ENCODE measurements at regions not wholly inside any gene's neighbourhood (a gene's known extent, or its start where the extent isn't known, plus 50 kb on each side); places are given as distances from the start of the nearest gene placed in this dataset.

DNA sequence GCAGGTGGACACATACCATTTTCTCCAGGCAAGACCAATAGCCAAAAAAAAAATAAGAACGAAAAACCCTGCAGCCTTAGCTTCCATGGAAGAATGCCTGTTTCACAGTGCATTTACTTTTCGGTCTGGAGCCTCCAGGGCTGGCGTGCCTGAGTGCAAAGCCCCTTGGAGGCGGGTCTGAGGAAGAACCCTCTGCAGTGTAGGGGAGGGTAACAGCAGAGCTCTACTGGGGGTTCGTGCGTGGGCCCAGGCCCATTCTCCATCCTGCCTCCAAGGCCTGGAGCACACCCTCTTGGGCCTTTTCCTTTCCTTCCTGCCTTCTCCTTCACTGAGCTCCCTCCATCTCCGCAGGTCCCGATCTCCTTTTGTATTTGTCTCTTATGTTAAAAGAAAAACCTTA is 172.3 kb upstream of the GLI3 start:
- Histone ChIP-seq H3K27me3 (ENCODE audit: insufficient read depth, low read length) (no peaks in the 10 kb centered on the region), H3K4me3 (ENCODE audit: low read length) (no peak overlapping the region), H3K27ac (ENCODE audit: low read length) (no peak overlapping the region), H3K9ac (ENCODE audit: low read depth, low read length) (no peak overlapping the region), H3K4me1 (ENCODE audit: insufficient read depth, low read length) (no peaks in the 10 kb centered on the region), H3K36me3 (ENCODE audit: insufficient read depth, low read depth, low read length) (no peaks in the 10 kb centered on the region), H3K9me3 (ENCODE audit: insufficient read depth, low read depth, low read length) (no peaks in the 10 kb centered on the region)

GRCh38 chr7:42407833-42408232 is 170.8 kb upstream of the GLI3 start:
- Histone ChIP-seq H3K9ac (ENCODE audit: low read depth, low read length) (no peak overlapping the region), H3K4me3 (ENCODE audit: low read length) (no peak overlapping the region), H3K36me3 (ENCODE audit: insufficient read depth, low read depth, low read length) (no peaks in the 10 kb centered on the region), H3K4me1 (ENCODE audit: insufficient read depth, low read length) (no peaks in the 10 kb centered on the region), H3K27me3 (ENCODE audit: insufficient read depth, low read length) (no peaks in the 10 kb centered on the region), H3K27ac (ENCODE audit: low read length) (no peak overlapping the region), H3K9me3 (ENCODE audit: insufficient read depth, low read depth, low read length) (no peaks in the 10 kb centered on the region)

DNA sequence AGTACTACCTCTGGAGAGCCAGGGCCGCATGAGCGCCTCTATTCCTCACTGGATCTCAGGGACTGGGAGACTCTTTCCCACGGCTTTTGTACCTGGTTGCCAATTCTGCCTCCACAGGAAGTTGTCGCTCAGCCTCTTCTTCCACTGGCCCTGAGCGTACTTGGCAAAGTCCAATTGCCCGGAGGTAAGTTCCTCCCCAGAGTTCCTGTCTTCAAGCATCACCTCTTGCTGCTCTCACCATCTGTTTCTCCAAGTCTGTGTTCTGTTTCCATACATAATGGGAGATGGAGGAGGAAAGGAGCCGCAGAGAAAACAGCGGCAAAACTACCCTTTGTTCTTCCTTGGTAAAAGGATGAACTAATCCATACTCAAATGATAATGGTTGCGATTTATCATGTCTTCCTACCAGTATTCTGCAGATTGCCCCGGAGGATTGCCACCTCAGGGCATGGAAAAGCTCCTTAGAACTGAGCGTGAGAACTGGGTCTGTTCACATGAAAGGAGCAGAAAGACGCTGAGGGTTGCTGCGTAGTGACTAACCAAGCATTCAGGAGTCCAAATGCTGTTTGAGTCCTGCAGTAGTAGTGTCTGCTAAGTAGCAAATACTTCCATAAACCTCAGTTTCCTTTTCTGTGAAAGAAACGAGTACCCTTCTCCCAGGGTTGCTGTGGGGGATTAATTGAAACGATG is 170.2 kb upstream of the GLI3 start:
- H3K27me3 ChIP-seq (ENCODE audit: insufficient read depth, low read length), result no peaks in the 10 kb centered on the region
- no peaks in the 10 kb centered on the region for H3K4me1 ChIP-seq (ENCODE audit: insufficient read depth, low read length)
- no peaks in the 10 kb centered on the region for H3K36me3 ChIP-seq (ENCODE audit: insufficient read depth, low read depth, low read length)
- no peaks in the 10 kb centered on the region for H3K9me3 ChIP-seq (ENCODE audit: insufficient read depth, low read depth, low read length)
- H3K4me3 ChIP-seq (ENCODE audit: low read length), result no peak overlapping the region
- no peak overlapping the region for H3K9ac ChIP-seq (ENCODE audit: low read depth, low read length)
- no peak overlapping the region for H3K27ac ChIP-seq (ENCODE audit: low read length)

DNA sequence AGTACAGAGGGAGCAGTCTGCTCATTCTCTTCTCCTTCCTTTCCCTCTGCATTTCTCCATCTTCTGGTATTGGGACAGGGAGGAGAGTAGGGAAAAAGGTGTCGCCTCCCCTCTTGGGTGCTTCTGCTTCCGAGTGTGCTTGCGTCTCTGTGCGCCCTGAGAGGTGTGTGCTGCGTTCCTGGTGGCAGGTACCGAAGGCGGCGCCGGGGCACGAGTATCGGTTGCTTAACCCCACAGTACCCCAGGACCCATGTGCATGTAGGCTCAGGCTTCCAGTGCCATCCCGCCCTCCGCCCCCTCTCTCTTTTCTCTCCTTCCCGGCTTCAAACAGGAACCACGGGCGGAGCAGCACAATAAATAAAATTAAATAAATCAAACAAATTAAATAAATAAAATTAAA is 169.3 kb upstream of the GLI3 start:
- Histone ChIP-seq H3K27me3 (ENCODE audit: insufficient read depth, low read length) (no peaks in the 10 kb centered on the region), H3K9me3 (ENCODE audit: insufficient read depth, low read depth, low read length) (no peaks in the 10 kb centered on the region), H3K36me3 (ENCODE audit: insufficient read depth, low read depth, low read length) (no peaks in the 10 kb centered on the region), H3K4me3 (ENCODE audit: low read length) (no peak overlapping the region), H3K9ac (ENCODE audit: low read depth, low read length) (no peak overlapping the region), H3K27ac (ENCODE audit: low read length) (no peak overlapping the region), H3K4me1 (ENCODE audit: insufficient read depth, low read length) (no peaks in the 10 kb centered on the region)

DNA sequence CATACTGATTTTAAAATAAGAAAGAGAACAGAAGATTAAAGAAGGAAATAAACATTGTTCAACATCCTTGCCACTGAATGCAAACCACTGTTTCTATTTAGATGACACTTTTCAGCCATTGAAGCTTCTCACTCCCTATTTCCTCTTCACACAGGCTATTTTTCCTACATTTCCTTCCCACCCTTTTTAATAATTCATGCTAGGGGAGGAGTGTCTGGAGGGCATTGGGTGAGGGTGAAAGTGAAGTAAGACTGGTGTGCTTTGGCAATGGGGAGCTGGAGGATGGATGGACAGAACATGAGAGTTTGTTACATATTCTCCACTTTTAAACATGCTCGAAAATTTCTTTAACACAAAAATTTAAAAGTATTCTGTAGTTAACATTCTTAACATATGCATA is 168.8 kb upstream of the GLI3 start:
- no peak overlapping the region for H3K9ac ChIP-seq (ENCODE audit: low read depth, low read length)

GRCh38 chr7:42403831-42404230 is 166.8 kb upstream of the GLI3 start:
- no peaks in the 10 kb centered on the region for H3K36me3 ChIP-seq (ENCODE audit: insufficient read depth, low read depth, low read length)
- no peak overlapping the region for H3K9ac ChIP-seq (ENCODE audit: low read depth, low read length)
- no peak overlapping the region for H3K4me3 ChIP-seq (ENCODE audit: low read length)
- H3K4me1 ChIP-seq (ENCODE audit: insufficient read depth, low read length), result no peaks in the 10 kb centered on the region
- no peaks in the 10 kb centered on the region for H3K9me3 ChIP-seq (ENCODE audit: insufficient read depth, low read depth, low read length)
- H3K27me3 ChIP-seq (ENCODE audit: insufficient read depth, low read length), result no peaks in the 10 kb centered on the region
- H3K27ac ChIP-seq (ENCODE audit: low read length), result no peak overlapping the region

More for the DNA sequence above, 168.8 kb upstream of the GLI3 start:
- Histone ChIP-seq H3K4me3 (ENCODE audit: low read length) (no peak overlapping the region), H3K4me1 (ENCODE audit: insufficient read depth, low read length) (no peaks in the 10 kb centered on the region), H3K27me3 (ENCODE audit: insufficient read depth, low read length) (no peaks in the 10 kb centered on the region), H3K27ac (ENCODE audit: low read length) (no peak overlapping the region), H3K36me3 (ENCODE audit: insufficient read depth, low read depth, low read length) (no peaks in the 10 kb centered on the region), H3K9me3 (ENCODE audit: insufficient read depth, low read depth, low read length) (no peaks in the 10 kb centered on the region)

GRCh38 chr7:42400961-42401360 is 164.0 kb upstream of the GLI3 start:
- no peak overlapping the region for H3K9ac ChIP-seq (ENCODE audit: low read depth, low read length)
- no peaks in the 10 kb centered on the region for H3K4me1 ChIP-seq (ENCODE audit: insufficient read depth, low read length)
- H3K27ac ChIP-seq (ENCODE audit: low read length), result no peak overlapping the region
- no peaks in the 10 kb centered on the region for H3K36me3 ChIP-seq (ENCODE audit: insufficient read depth, low read depth, low read length)
- no peaks in the 10 kb centered on the region for H3K9me3 ChIP-seq (ENCODE audit: insufficient read depth, low read depth, low read length)
- H3K4me3 ChIP-seq (ENCODE audit: low read length), result no peak overlapping the region
- H3K27me3 ChIP-seq (ENCODE audit: insufficient read depth, low read length), result no peaks in the 10 kb centered on the region

DNA sequence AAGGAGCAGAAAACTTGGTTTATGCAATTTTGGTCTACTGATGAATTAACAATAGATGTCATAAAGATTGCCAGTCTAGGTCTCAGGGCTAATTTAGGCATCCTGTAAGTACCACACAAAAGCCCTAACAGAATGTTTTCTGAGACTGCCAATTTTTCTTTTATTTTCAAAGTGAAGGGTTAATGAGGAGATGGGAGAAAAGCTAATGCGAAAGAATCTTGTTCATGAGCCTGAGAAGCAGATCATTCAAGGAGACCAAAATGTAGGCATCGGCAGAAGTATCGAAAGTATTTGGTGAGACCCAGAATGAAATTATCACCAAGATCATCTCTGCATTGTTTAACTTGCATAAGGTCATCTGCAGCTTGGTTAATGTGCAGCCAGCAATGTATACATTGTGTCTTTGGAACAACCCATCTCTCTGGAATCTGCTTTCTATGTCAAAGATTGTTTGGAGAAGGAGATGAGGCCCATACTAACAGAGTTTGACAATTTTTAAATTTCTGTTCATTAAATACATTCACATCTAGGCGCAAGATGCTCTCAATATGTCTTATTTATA is 163.3 kb upstream of the GLI3 start:
- no peak overlapping the region for H3K4me3 ChIP-seq (ENCODE audit: low read length)
- H3K9me3 ChIP-seq (ENCODE audit: insufficient read depth, low read depth, low read length), result no peaks in the 10 kb centered on the region
- H3K27me3 ChIP-seq (ENCODE audit: insufficient read depth, low read length), result no peaks in the 10 kb centered on the region
- H3K27ac ChIP-seq (ENCODE audit: low read length), result no peak overlapping the region
- no peaks in the 10 kb centered on the region for H3K36me3 ChIP-seq (ENCODE audit: insufficient read depth, low read depth, low read length)
- no peaks in the 10 kb centered on the region for H3K4me1 ChIP-seq (ENCODE audit: insufficient read depth, low read length)
- no peak overlapping the region for H3K9ac ChIP-seq (ENCODE audit: low read depth, low read length)

DNA sequence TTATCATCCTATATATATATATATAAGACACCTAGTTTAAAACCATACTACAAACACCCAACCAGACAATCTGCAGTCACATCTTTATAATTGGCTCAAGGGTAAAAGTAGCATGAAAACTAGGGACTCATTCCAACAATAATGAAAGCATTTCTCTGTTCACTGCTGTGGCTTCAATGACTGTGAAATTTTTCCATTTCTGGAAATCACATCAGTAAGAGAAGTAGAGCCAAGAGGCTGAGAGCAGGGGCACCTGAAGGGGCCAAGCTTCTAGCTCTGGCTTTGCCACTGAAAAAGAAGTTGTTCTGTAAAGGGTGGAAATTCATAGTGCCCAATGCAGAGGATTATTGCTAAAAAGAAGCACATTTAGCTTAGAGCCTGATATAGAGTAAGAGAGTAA is 158.6 kb upstream of the GLI3 start:
- Histone ChIP-seq H3K9ac (ENCODE audit: low read depth, low read length) (no peak overlapping the region), H3K9me3 (ENCODE audit: insufficient read depth, low read depth, low read length) (no peaks in the 10 kb centered on the region), H3K27me3 (ENCODE audit: insufficient read depth, low read length) (no peaks in the 10 kb centered on the region), H3K4me1 (ENCODE audit: insufficient read depth, low read length) (no peaks in the 10 kb centered on the region), H3K4me3 (ENCODE audit: low read length) (no peak overlapping the region), H3K27ac (ENCODE audit: low read length) (no peak overlapping the region), H3K36me3 (ENCODE audit: insufficient read depth, low read depth, low read length) (no peaks in the 10 kb centered on the region)

GRCh38 chr7:42392826-42393225 is 155.8 kb upstream of the GLI3 start:
- Histone ChIP-seq H3K4me1 (ENCODE audit: insufficient read depth, low read length) (no peaks in the 10 kb centered on the region), H3K36me3 (ENCODE audit: insufficient read depth, low read depth, low read length) (no peaks in the 10 kb centered on the region), H3K4me3 (ENCODE audit: low read length) (no peak overlapping the region), H3K27me3 (ENCODE audit: insufficient read depth, low read length) (no peaks in the 10 kb centered on the region), H3K27ac (ENCODE audit: low read length) (no peak overlapping the region), H3K9me3 (ENCODE audit: insufficient read depth, low read depth, low read length) (no peaks in the 10 kb centered on the region), H3K9ac (ENCODE audit: low read depth, low read length) (no peak overlapping the region)

- no peak overlapping the region for H3K4me3 ChIP-seq (ENCODE audit: low read length)
- H3K4me1 ChIP-seq (ENCODE audit: insufficient read depth, low read length), result no peaks in the 10 kb centered on the region
- H3K9ac ChIP-seq (ENCODE audit: low read depth, low read length), result no peak overlapping the region
Observed at GRCh38 chr7:42389697-42390096, 152.7 kb upstream of the GLI3 start.

GRCh38 chr7:42385912-42386311 is 148.9 kb upstream of the GLI3 start:
- Histone ChIP-seq H3K9me3 (ENCODE audit: insufficient read depth, low read depth, low read length) (no peaks in the 10 kb centered on the region), H3K9ac (ENCODE audit: low read depth, low read length) (no peak overlapping the region), H3K36me3 (ENCODE audit: insufficient read depth, low read depth, low read length) (no peaks in the 10 kb centered on the region), H3K27me3 (ENCODE audit: insufficient read depth, low read length) (no peaks in the 10 kb centered on the region), H3K4me3 (ENCODE audit: low read length) (no peak overlapping the region), H3K27ac (ENCODE audit: low read length) (no peak overlapping the region), H3K4me1 (ENCODE audit: insufficient read depth, low read length) (no peaks in the 10 kb centered on the region)

More at GRCh38 chr7:42389697-42390096, 152.7 kb upstream of the GLI3 start:
- Histone ChIP-seq H3K36me3 (ENCODE audit: insufficient read depth, low read depth, low read length) (no peaks in the 10 kb centered on the region), H3K9me3 (ENCODE audit: insufficient read depth, low read depth, low read length) (no peaks in the 10 kb centered on the region), H3K27ac (ENCODE audit: low read length) (no peak overlapping the region), H3K27me3 (ENCODE audit: insufficient read depth, low read length) (no peaks in the 10 kb centered on the region)
